Tibial nerve (tissue), 4 donors: ENCODE measurements at regions not wholly inside any gene's neighbourhood (a gene's known extent, or its start where the extent isn't known, plus 50 kb on each side); places are given as distances from the start of the nearest gene placed in this dataset.

Source experiments
- DNase-seq, 2 donors: peaks; one replicate each; pipeline ENCODE4 v3.0.0-alpha.2; 2019; ENCODE audit warnings: low spot score in 2 of 2
- H3K27ac ChIP-seq, 4 donors: fragments of 200-600 bp; sonication (generic) in 3 of 4; one replicate each; pipeline ENCODE4 v1.5.1; 2017 to 2019; ENCODE audit warnings: mild to moderate bottlenecking in 1 of 4
- H3K27me3 ChIP-seq, 2 donors: fragments of 200-600 bp; sonication (generic) in 1 of 2; one replicate each; pipeline versions ENCODE4 v1.5.1 to v1.6.0; 2017 to 2019
- H3K36me3 ChIP-seq, 3 donors: fragments of 200-600 bp; sonication (generic); one replicate each; pipeline ENCODE4 v1.5.1; 2018 to 2019
- H3K4me1 ChIP-seq, 4 donors: fragments of 200-600 bp; sonication (generic) in 3 of 4; one replicate each; pipeline ENCODE4 v1.5.1; 2017 to 2019
- H3K4me3 ChIP-seq, 4 donors: fragments of 200-600 bp; sonication (generic) in 3 of 4; one replicate each; pipeline ENCODE4 v1.5.1; 2017 to 2019; ENCODE audit warnings: mild to moderate bottlenecking in 1 of 4, moderate library complexity in 1 of 4
- H3K9me3 ChIP-seq, 4 donors: fragments of 200-600 bp; sonication (generic) in 3 of 4; one replicate each; pipeline ENCODE4 v1.5.1; 2017 to 2019
- EP300 ChIP-seq, 2 donors: sonication (generic); formaldehyde crosslinking; IDR thresholded peaks; one replicate each; pipeline ENCODE4 v1.6.1; 2017; ENCODE audit warnings: antibody characterized with exemption in 2 of 2, mild to moderate bottlenecking in 1 of 2
- POLR2A ChIP-seq, 2 donors: fragments of 450-650 bp; IDR thresholded peaks; one replicate each; pipeline ENCODE4 v1.6.1; 2017; ENCODE audit warnings: antibody characterized with exemption in 2 of 2, mild to moderate bottlenecking in 2 of 2, moderate library complexity in 2 of 2
- WGBS, 2 donors: methylation state at CpG; one replicate each; pipeline ENCODE4 v1.1.5; 2018; 5-methylcytosine and 5-hydroxymethylcytosine counted together
- TF ChIP-seq, protein P1 (sequence below), 5 experiments: fragments of 200-600 bp in 3 of 5; fragments of 450-650 bp in 2 of 5; sonication (generic) in 3 of 5; IDR thresholded peaks; one replicate each; pipeline ENCODE4 v1.5.1; 2016 to 2019; ENCODE audit warnings: antibody characterized with exemption in 5 of 5, mild to moderate bottlenecking in 3 of 5, moderate library complexity in 2 of 5

DNA sequence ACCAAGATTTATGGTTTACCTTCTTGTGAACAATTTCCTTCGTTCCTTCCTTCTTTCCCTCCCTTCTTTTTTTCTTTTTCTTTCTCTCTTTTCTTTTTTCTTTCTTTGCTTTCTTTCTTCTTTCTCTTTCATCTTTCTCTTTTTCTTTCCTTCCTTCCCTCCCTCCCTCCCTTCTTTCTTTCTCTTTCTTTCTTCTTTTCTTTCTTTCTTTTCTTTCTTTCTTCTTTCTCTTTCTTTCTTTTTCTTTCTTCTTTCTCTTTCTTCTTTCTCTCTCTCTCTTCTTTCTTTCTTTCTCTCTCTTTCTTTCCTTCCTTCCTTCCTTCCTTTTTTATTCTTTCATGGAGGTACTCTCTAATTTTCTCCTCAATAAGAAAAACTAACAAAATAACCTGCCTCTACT is 462.1 kb upstream of the ATP2B1 start:
- H3K4me3 ChIP-seq = no peak overlapping the region
- no peaks in the 10 kb centered on the region for H3K4me1 ChIP-seq
- WGBS, 2 donors = 79 to 95% methylated on average over 1 of the region's 1 CpG

GRCh38 chr12:90167518-90168208 is 459.0 kb upstream of the ATP2B1 start:
- H3K9me3 ChIP-seq = no peaks in the 10 kb centered on the region
- no peaks in the 10 kb centered on the region for H3K4me1 ChIP-seq
- DNase-seq = no peak
- no peak for TF ChIP-seq POLR2A (IDR thresholded peaks at IDR 0.05)
- TF ChIP-seq, protein P1, sequence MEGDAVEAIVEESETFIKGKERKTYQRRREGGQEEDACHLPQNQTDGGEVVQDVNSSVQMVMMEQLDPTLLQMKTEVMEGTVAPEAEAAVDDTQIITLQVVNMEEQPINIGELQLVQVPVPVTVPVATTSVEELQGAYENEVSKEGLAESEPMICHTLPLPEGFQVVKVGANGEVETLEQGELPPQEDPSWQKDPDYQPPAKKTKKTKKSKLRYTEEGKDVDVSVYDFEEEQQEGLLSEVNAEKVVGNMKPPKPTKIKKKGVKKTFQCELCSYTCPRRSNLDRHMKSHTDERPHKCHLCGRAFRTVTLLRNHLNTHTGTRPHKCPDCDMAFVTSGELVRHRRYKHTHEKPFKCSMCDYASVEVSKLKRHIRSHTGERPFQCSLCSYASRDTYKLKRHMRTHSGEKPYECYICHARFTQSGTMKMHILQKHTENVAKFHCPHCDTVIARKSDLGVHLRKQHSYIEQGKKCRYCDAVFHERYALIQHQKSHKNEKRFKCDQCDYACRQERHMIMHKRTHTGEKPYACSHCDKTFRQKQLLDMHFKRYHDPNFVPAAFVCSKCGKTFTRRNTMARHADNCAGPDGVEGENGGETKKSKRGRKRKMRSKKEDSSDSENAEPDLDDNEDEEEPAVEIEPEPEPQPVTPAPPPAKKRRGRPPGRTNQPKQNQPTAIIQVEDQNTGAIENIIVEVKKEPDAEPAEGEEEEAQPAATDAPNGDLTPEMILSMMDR (IDR thresholded peaks at IDR 0.05) = no peak
- no peak for TF ChIP-seq EP300 (IDR thresholded peaks at IDR 0.05)
- H3K4me3 ChIP-seq = no peak overlapping the region
- H3K27me3 ChIP-seq = no peaks in the 10 kb centered on the region
- no peaks in the 10 kb centered on the region for H3K36me3 ChIP-seq
- WGBS, 2 donors = 67 to 71% methylated on average over 8 of the region's 8 CpGs
- no peak overlapping the region for H3K27ac ChIP-seq

More for the DNA sequence above, 462.1 kb upstream of the ATP2B1 start:
- DNase-seq = no peak
- Histone ChIP-seq H3K9me3 (no peaks in the 10 kb centered on the region), H3K27me3 (no peaks in the 10 kb centered on the region), H3K36me3 (no peaks in the 10 kb centered on the region), H3K27ac (no peak overlapping the region)
- TF ChIP-seq, protein P1 (IDR thresholded peaks at IDR 0.05) = no peak
- no peak for TF ChIP-seq POLR2A (IDR thresholded peaks at IDR 0.05)
- no peak for TF ChIP-seq EP300 (IDR thresholded peaks at IDR 0.05)

DNA sequence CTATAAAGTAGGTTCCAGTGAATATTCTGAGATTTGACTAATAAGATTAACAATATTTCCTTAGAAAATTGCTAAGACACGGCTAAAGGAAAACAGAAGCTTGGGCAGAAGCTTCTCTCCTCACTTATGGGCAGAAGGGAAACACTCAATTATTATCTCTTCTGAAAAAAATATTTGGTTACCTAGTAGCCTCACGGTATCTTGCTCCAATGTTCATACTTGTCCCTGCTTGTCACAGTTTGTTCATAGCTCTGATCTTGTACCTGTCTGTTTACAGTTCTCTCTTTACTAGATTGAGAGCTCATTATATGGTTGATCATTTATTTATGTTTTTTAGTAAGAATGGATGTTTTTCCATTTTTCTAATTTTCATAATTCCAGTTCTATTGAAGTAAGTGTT is 458.0 kb upstream of the ATP2B1 start:
- Histone ChIP-seq H3K27ac (no peak overlapping the region), H3K36me3 (no peaks in the 10 kb centered on the region), H3K4me1 (no peaks in the 10 kb centered on the region), H3K4me3 (no peak overlapping the region), H3K27me3 (no peaks in the 10 kb centered on the region), H3K9me3 (peaks cover 0 to 3% (median 0%) of the 10 kb centered on the region in 4 donors)
- DNase-seq = no peak
- TF ChIP-seq EP300 (IDR thresholded peaks at IDR 0.05) (no peak), POLR2A (IDR thresholded peaks at IDR 0.05) (no peak)
- TF ChIP-seq, protein P1 (IDR thresholded peaks at IDR 0.05) = no peak
- 93 to 95% methylated on average over 2 of the region's 2 CpGs for WGBS, 2 donors

DNA sequence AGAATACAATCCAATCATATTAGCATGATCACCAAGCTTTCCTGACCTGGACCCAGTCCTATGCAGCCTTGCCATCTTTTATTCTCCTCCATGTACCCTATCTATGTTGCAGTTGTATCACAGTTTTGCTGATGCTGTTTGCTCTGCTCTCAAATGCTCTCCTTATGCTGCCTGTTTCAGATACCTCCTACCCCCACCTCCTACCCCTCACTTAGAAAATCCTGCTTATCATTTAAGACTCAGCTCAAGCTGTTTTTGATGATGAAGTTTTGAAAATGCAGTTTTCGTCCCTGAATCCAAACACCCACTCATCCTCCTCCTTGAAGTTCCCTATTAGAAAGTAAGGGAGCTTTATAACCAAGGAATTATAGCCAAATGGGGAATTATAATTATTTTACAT is 457.4 kb upstream of the ATP2B1 start:
- 59 to 67% methylated on average over 1 of the region's 1 CpG for WGBS, 2 donors
- Histone ChIP-seq H3K4me1 (no peaks in the 10 kb centered on the region), H3K36me3 (no peaks in the 10 kb centered on the region), H3K9me3 (peaks cover 0 to 4% (median 0%) of the 10 kb centered on the region in 4 donors), H3K4me3 (no peak overlapping the region), H3K27ac (no peak overlapping the region), H3K27me3 (no peaks in the 10 kb centered on the region)
- TF ChIP-seq, protein P1 (IDR thresholded peaks at IDR 0.05) = no peak
- DNase-seq = no peak

DNA sequence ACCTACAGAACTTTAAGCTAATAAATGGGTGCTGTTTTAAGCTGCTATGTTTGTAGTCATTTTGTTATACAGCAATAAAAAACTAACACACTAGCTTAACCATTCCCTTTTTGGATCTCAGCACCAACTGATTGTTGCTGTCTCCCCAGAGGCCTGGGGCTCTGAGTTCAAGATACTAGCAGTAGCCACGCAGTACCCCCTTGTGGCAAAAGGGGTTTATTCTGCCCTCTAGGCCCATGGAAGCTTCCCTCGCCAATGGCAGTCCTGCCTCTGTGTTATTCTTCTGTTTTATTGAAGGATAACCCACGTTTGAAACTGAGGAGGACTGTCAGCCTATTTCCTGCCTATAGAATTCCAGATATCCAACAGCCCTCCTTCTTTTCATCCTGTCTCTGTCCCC is 455.3 kb upstream of the ATP2B1 start:
- no peak for DNase-seq
- peaks cover 0 to 4% (median 0%) of the 10 kb centered on the region in 4 donors for H3K9me3 ChIP-seq
- no peak for TF ChIP-seq EP300 (IDR thresholded peaks at IDR 0.05)
- TF ChIP-seq, protein P1 (IDR thresholded peaks at IDR 0.05) = no peak
- no peak for TF ChIP-seq POLR2A (IDR thresholded peaks at IDR 0.05)
- no peaks in the 10 kb centered on the region for H3K36me3 ChIP-seq
- H3K27me3 ChIP-seq = no peaks in the 10 kb centered on the region
- no peak overlapping the region for H3K27ac ChIP-seq
- WGBS, 2 donors = 56 to 62% methylated on average over 3 of the region's 3 CpGs
- H3K4me3 ChIP-seq = no peak overlapping the region
- no peaks in the 10 kb centered on the region for H3K4me1 ChIP-seq
